Activated effector memory CD4-positive, alpha-beta T cell treated with anti-CD3 and anti-CD28 coated beads, Interleukin-2, amount 50 U/mL, for 16 hours (primary cell): ENCODE measurements at regions not wholly inside any gene's neighbourhood (a gene's known extent, or its start where the extent isn't known, plus 50 kb on each side); places are given as distances from the start of the nearest gene placed in this dataset.
"Not testable (repeated sequence)": the region's sequence is repeated elsewhere in the genome, so short reads cannot be mapped to it uniquely, and the experiment has no call there.

ENCODE experiments used
- DNase-seq: peaks from one replicate; pipeline ENCODE4 v3.0.0-alpha.2; 2020

GRCh38 chr12:102726686-102727085 is 190.4 kb downstream of the PAH start:
- DNase-seq = no peak

GRCh38 chr12:102722147-102722546 is 194.9 kb downstream of the PAH start:
- DNase-seq = no peak

- DNase-seq = no peak
These were observed 208.9 kb downstream of the PAH start for GRCh38 chr12:102708108-102708507.

- DNase-seq = peak; percentile 64
These were observed 214.5 kb downstream of the PAH start for GRCh38 chr12:102702447-102703114.

- no peak for DNase-seq
These were observed 215.7 kb upstream of the IGF1 start for GRCh38 chr12:102696045-102696444.

GRCh38 chr12:102694903-102695302 is 214.5 kb upstream of the IGF1 start:
- DNase-seq = no peak

- DNase-seq = no peak
These were observed 211.6 kb upstream of the IGF1 start for GRCh38 chr12:102691773-102692555.

- no peak for DNase-seq
These were observed 209.9 kb upstream of the IGF1 start for GRCh38 chr12:102690253-102690652.

GRCh38 chr12:102689701-102690100 is 209.3 kb upstream of the IGF1 start:
- DNase-seq = no peak

- no peak for DNase-seq
These were observed 207.2 kb upstream of the IGF1 start for GRCh38 chr12:102687523-102687922.

GRCh38 chr12:102685841-102686240 is 205.5 kb upstream of the IGF1 start:
- no peak for DNase-seq

GRCh38 chr12:102685172-102685571 is 204.8 kb upstream of the IGF1 start:
- DNase-seq = no peak

- DNase-seq = no peak
These were observed 202.3 kb upstream of the IGF1 start for GRCh38 chr12:102682366-102683289.

- no peak for DNase-seq
These were observed 201.4 kb upstream of the IGF1 start for GRCh38 chr12:102681747-102682146.

GRCh38 chr12:102681309-102681708 is 200.9 kb upstream of the IGF1 start:
- DNase-seq = no peak

- no peak for DNase-seq
These were observed 199.9 kb upstream of the IGF1 start for GRCh38 chr12:102680304-102680703.

GRCh38 chr12:102676812-102677211 is 196.4 kb upstream of the IGF1 start:
- no peak for DNase-seq

GRCh38 chr12:102675672-102676071 is 195.3 kb upstream of the IGF1 start:
- DNase-seq = no peak

GRCh38 chr12:102673606-102674005 is 193.2 kb upstream of the IGF1 start:
- no peak for DNase-seq

GRCh38 chr12:102672212-102672611 is 191.8 kb upstream of the IGF1 start:
- not testable (repeated sequence) for DNase-seq

- DNase-seq = no peak
These were observed 188.7 kb upstream of the IGF1 start for GRCh38 chr12:102669056-102669455.

GRCh38 chr12:102666176-102666575 is 185.8 kb upstream of the IGF1 start:
- DNase-seq = not testable (repeated sequence)

- no peak for DNase-seq
These were observed 179.0 kb upstream of the IGF1 start for GRCh38 chr12:102659200-102659911.
